ENCODE measurements at regions not wholly inside any gene's neighbourhood (a gene's known extent, or its start where the extent isn't known, plus 50 kb on each side); places are given as distances from the start of the nearest gene placed in this dataset.

DNA sequence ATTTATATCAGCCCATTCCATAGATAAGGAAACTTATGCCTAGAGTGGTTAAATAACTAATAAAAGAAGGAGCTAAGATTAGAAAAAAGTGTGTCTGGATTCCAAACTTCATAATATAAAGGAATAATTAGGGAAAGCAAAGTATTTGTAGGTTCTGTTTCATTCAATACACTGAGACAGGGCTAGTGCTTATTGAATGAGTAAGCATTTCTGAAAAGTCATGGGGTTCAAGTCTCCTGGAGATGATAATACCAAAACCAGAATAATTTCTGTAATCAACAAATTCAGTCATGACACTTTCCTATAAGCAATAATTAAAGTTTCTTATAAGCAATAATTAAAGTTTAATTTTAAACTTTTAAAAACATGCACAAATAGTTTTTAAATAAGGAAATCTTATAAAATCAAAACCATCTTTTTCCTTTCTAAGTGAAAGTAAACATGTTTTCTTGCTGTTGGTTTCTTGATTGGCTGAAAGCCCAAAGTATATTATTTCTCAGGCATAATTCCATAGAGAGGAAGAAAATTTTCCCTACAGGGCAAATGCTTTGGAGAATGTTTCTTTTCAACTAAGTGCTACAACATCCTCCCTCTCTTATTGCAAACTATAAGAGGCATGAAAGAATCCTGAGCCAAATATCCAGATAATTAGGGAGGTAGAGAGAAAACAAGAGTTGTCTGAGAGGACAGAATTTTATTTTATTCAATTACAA is 510.2 kb downstream of the PRELID2 start:
- H3K4me3 ChIP-seq (ENCODE audit: low read depth, low read length) = no peak overlapping the region
- peak; percentile 53 for DNase-seq (ENCODE audit: low read depth)

DNA sequence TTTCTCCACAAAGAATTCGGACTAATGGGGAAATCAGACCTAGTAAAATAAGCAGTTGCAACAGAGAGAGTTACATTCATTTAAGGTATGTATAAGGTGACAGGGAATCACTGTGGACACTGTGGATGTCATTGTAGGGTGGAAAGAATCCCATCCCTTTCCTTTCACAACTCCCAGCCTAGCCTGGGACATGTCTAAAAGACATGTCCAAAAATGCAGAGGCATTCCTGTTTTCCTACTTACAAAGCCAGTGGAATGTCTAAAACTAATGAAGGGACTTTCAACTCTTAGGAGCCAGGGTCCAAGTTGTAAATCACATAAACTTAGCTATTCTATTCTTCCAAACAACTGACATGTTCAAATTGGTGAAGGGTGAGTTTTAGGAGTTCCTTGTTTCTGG is 511.0 kb downstream of the PRELID2 start:
- TF ChIP-seq, protein P1, sequence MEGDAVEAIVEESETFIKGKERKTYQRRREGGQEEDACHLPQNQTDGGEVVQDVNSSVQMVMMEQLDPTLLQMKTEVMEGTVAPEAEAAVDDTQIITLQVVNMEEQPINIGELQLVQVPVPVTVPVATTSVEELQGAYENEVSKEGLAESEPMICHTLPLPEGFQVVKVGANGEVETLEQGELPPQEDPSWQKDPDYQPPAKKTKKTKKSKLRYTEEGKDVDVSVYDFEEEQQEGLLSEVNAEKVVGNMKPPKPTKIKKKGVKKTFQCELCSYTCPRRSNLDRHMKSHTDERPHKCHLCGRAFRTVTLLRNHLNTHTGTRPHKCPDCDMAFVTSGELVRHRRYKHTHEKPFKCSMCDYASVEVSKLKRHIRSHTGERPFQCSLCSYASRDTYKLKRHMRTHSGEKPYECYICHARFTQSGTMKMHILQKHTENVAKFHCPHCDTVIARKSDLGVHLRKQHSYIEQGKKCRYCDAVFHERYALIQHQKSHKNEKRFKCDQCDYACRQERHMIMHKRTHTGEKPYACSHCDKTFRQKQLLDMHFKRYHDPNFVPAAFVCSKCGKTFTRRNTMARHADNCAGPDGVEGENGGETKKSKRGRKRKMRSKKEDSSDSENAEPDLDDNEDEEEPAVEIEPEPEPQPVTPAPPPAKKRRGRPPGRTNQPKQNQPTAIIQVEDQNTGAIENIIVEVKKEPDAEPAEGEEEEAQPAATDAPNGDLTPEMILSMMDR (conservative IDR thresholded peaks at IDR 0.05; ENCODE audit: low read depth, low read length) = no peak
- no peak for DNase-seq (ENCODE audit: low read depth)
- no peak overlapping the region for H3K4me3 ChIP-seq (ENCODE audit: low read depth, low read length)

More for the DNA sequence above, 510.2 kb downstream of the PRELID2 start:
- TF ChIP-seq, protein P1 (conservative IDR thresholded peaks at IDR 0.05; ENCODE audit: low read depth, low read length) = no peak

DNA sequence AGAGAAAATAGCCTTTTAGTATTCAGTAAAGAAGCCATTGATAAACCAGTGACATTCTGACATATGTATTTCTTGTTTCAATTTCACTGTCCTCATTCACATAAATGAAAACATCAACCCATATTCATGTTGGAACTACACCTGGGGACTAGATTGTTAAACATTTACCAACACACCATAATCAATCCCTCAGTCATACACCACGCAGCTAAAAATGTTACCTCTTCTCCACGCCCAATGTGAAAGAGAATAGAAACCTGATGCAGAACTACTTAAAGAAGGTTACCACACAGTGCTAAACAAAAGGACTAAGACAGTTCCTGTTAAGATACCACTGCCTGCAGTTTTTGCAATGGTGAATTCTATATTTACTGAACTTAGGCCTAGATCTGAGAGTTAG is 518.9 kb downstream of the PRELID2 start:
- TF ChIP-seq, protein P1 (conservative IDR thresholded peaks at IDR 0.05; ENCODE audit: low read depth, low read length) = no peak
- no peak overlapping the region for H3K4me3 ChIP-seq (ENCODE audit: low read depth, low read length)
- no peak for DNase-seq (ENCODE audit: low read depth)

DNA sequence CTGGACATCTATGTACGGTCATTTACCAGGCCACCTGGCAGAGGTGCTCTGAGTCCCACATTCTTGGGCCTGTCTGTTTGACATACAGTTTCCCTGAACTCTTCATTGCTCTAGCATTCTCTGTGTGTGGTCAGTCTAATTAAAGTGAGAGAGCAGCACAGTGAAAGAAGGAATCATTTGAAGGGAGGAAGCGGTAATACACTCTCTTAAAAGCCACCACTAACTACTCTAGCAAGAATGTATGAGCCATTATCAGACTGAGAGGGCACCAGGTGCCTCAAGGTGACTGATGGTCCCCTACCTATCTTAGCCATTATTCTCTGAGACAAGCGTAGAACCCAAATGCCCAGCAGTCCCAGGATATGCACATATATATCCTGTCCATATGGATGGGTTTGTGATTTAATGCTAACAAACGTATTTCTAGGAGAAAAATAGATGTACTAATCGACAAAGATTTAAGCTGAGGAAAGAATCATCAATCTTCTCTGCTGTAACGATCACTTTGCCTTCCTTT is 527.2 kb downstream of the PRELID2 start:
- H3K4me3 ChIP-seq (ENCODE audit: low read depth, low read length) = no peak overlapping the region
- DNase-seq (ENCODE audit: low read depth) = no peak
- TF ChIP-seq, protein P1 (conservative IDR thresholded peaks at IDR 0.05; ENCODE audit: low read depth, low read length) = no peak

DNA sequence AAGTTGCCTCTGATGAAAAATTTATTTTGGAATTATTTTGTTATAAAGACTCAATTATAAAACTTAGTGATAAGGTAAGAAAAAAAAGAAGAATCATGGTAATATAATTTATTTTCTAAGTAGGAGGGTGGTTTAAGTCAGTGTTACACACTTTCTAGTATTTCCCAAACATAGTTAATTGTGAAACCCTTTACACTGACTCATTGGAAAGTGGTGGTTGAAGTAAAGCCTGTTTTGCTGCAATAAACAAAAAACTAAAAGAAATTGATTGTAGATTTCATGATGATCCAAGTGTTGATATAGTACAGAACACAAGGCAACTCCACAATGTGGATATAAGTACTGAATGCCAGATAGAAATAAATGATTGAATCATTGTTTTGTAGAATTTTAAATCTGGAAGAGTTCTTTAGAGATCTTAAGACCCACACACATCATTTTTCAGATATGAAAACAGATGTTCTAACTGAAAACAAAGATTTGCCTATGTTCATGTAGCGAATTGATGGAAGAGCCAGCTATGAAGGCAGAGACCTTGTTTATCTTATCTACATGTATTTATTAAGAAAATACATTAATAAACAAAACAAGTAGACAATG is 539.8 kb downstream of the PRELID2 start:
- TF ChIP-seq, protein P1 (conservative IDR thresholded peaks at IDR 0.05; ENCODE audit: low read depth, low read length) = no peak
- peak; percentile 27 for DNase-seq (ENCODE audit: low read depth)

DNA sequence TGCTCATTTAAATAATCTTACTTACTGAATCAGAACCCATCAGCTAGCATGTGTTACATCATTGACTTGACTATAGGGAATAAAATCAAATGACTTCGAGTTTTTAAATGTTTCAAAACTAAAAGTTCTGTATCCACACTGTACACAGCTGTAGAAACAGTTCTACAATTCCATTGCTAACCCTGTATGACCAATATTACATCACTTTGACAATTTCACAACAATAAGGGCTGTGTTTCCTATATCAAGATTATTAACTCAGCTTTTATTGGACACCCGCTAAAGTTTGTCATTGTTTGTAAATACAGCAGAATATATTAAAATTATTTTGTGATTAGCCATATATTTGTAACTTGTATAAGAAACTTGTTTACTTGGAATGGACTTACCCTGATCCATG is 540.8 kb downstream of the PRELID2 start:
- TF ChIP-seq, protein P1 (conservative IDR thresholded peaks at IDR 0.05; ENCODE audit: low read depth, low read length) = no peak
- DNase-seq (ENCODE audit: low read depth) = peak; percentile 75
- H3K4me3 ChIP-seq (ENCODE audit: low read depth, low read length) = no peak overlapping the region

More for the DNA sequence above, 539.8 kb downstream of the PRELID2 start:
- no peak overlapping the region for H3K4me3 ChIP-seq (ENCODE audit: low read depth, low read length)

Measured in choroid plexus epithelial cell (primary cell).